CD4-positive, alpha-beta T cell treated with Interleukin-15 for 4 hours (primary cell): ENCODE measurements at regions not wholly inside any gene's neighbourhood (a gene's known extent, or its start where the extent isn't known, plus 50 kb on each side); places are given as distances from the start of the nearest gene placed in this dataset.

ENCODE experiments used
- DNase-seq: peaks from one replicate; pipeline ENCODE4 v3.0.0-alpha.2; 2020; ENCODE audit warnings: low spot score

- DNase-seq = no peak
Observed at GRCh38 chr6:164214066-164214465, 799.5 kb downstream of the QKI start.

- no peak for DNase-seq
Observed at GRCh38 chr6:164211254-164211653, 796.7 kb downstream of the QKI start.

- DNase-seq = no peak
Observed at GRCh38 chr6:164210783-164211182, 796.3 kb downstream of the QKI start.

- DNase-seq = no peak
Observed at GRCh38 chr6:164210323-164210722, 795.8 kb downstream of the QKI start.

GRCh38 chr6:164208371-164208770 lies 793.9 kb downstream of the QKI start:
- no peak for DNase-seq

GRCh38 chr6:164206807-164207423 lies 792.4 kb downstream of the QKI start:
- no peak for DNase-seq

- no peak for DNase-seq
Observed at GRCh38 chr6:164200071-164200470, 785.6 kb downstream of the QKI start.

- no peak for DNase-seq
Observed at GRCh38 chr6:164195942-164196281, 781.4 kb downstream of the QKI start.

GRCh38 chr6:164195278-164195941 lies 780.9 kb downstream of the QKI start:
- no peak for DNase-seq

- DNase-seq = no peak
Observed at GRCh38 chr6:164188861-164189260, 774.3 kb downstream of the QKI start.

- no peak for DNase-seq
Observed at GRCh38 chr6:164185471-164185871, 771.0 kb downstream of the QKI start.

- no peak for DNase-seq
Observed at GRCh38 chr6:164184410-164184809, 769.9 kb downstream of the QKI start.

- no peak for DNase-seq
Observed at GRCh38 chr6:164183556-164184123, 769.1 kb downstream of the QKI start.

- no peak for DNase-seq
Observed at GRCh38 chr6:164178679-164179332, 764.3 kb downstream of the QKI start.

GRCh38 chr6:164169355-164169754 lies 754.8 kb downstream of the QKI start:
- no peak for DNase-seq

GRCh38 chr6:164168595-164168994 lies 754.1 kb downstream of the QKI start:
- no peak for DNase-seq

- no peak for DNase-seq
Observed at GRCh38 chr6:164167873-164168405, 753.4 kb downstream of the QKI start.

GRCh38 chr6:164166996-164167395 lies 752.5 kb downstream of the QKI start:
- DNase-seq = no peak

- no peak for DNase-seq
Observed at GRCh38 chr6:164166515-164166914, 752.0 kb downstream of the QKI start.

GRCh38 chr6:164164876-164165275 lies 750.4 kb downstream of the QKI start:
- DNase-seq = no peak

- DNase-seq = no peak
Observed at GRCh38 chr6:164163239-164163638, 748.7 kb downstream of the QKI start.

GRCh38 chr6:164159061-164159460 lies 744.5 kb downstream of the QKI start:
- no peak for DNase-seq

- DNase-seq = no peak
Observed at GRCh38 chr6:164154588-164154987, 740.1 kb downstream of the QKI start.
